AG09309 (cell line): ENCODE measurements at regions not wholly inside any gene's neighbourhood (a gene's known extent, or its start where the extent isn't known, plus 50 kb on each side); places are given as distances from the start of the nearest gene placed in this dataset.

Experiments
- DNase-seq: peaks from one replicate; pipeline ENCODE4 v3.0.0-alpha.2; 2010; ENCODE audit warnings: low read depth
- H3K4me3 ChIP-seq: 2 replicates; pipeline ENCODE4 v1.5.1; 2011; ENCODE audit warnings: mild to moderate bottlenecking, low read depth, low read length, moderate library complexity; ENCODE audit not compliant: control insufficient read depth
- TF ChIP-seq, protein P1 (sequence below): IDR thresholded peaks from 2 replicates; pipeline ENCODE4 v1.5.1; 2011; ENCODE audit warnings: mild to moderate bottlenecking, low read depth, low read length, inconsistent platforms; ENCODE audit not compliant: insufficient read depth, control insufficient read depth; ENCODE audit errors: missing control alignments

DNA sequence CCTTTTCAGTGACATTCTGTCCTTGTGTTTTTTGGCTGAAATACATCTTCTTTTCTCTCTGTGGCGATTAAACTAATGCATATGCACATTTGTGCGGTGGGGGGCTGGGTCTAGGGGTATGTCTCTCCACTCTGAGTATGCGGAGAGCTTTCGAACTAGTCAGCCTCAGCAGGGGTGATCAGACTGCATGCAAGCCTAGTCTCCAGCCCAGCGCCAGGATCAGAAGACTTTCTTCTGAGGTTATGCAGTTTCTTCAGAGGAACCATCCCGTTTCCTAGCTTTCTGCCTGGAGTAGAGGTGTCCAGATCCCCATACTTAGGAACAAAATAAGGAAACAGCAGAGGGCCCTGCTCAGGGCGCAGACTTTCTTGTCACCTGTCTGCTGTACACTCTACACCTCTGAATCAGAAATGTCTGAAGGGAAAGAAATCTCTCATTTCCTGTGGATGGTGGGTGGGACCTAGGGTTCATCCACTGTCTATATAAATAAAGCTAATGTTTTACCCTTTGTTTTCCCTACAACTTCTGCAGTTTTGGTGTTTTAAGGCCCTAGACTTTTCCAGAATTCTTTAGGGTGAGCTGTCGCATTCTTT, 230.4 kb downstream of the ABHD5 start:
- no peak for DNase-seq
- no peak overlapping the region for H3K4me3 ChIP-seq
- TF ChIP-seq, protein P1, sequence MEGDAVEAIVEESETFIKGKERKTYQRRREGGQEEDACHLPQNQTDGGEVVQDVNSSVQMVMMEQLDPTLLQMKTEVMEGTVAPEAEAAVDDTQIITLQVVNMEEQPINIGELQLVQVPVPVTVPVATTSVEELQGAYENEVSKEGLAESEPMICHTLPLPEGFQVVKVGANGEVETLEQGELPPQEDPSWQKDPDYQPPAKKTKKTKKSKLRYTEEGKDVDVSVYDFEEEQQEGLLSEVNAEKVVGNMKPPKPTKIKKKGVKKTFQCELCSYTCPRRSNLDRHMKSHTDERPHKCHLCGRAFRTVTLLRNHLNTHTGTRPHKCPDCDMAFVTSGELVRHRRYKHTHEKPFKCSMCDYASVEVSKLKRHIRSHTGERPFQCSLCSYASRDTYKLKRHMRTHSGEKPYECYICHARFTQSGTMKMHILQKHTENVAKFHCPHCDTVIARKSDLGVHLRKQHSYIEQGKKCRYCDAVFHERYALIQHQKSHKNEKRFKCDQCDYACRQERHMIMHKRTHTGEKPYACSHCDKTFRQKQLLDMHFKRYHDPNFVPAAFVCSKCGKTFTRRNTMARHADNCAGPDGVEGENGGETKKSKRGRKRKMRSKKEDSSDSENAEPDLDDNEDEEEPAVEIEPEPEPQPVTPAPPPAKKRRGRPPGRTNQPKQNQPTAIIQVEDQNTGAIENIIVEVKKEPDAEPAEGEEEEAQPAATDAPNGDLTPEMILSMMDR = no peak

DNA sequence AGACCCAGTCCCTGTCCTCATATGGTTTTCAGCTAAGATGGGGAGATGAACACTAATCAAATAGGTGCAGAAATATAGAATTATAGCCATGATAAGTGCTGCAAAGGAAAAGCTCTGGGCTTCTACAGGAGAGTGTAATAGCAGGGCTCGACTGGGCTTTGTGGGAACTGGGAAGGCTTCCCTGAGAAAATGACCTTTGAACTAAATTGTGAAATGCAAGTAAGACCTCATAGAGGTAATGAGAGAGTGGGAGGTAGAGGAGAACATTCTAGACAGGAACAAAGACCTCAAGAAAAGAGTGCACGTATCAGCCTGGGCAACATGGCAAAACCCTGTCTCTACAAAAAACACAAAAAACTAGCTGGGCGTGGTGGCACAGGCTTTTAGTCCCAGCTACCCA, 231.6 kb downstream of the ABHD5 start:
- TF ChIP-seq, protein P1 = no peak
- DNase-seq = no peak
- H3K4me3 ChIP-seq = no peak overlapping the region

DNA sequence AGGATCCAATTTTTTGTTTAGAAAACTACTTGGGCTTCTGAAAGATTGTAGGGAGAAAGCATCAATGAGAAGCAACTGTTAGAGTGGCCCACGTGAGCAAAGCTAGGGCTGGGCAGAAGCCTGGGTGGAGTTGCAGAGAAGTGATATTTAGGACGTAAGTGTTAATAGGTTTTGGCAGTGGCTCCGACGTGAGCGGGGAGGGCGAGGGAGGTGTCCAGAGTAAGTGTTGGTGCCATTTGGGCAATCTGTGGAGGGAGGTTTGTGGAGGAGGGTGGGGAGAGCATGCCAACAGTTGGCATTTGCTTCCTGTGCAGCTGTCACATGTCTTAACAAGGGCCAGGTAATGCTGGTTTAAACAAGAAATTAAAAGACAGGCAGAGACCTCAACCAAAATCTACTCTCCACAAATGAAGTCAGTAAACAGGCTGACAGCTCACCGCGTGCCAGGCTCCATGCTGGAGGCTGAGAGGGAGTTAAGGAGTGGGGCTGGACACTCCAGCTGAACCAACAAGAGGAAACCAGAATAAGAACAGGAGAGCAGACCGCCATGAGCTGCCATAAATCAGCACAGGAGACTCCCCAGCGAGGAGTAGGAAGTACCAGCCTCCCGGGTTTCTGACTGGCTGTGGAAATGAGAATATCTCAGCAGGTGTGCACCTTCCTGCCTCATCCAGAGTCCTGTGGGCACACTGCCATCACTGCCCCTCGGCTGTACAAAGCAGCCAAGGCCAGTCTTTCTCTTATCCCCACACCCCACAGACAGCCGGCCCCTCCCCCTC, 232.6 kb downstream of the ABHD5 start:
- DNase-seq = no peak
- H3K4me3 ChIP-seq = no peak overlapping the region
- TF ChIP-seq, protein P1 = no peak

GRCh38 chr3:43926055-43926454, 235.3 kb downstream of the ABHD5 start:
- no peak overlapping the region for H3K4me3 ChIP-seq
- TF ChIP-seq, protein P1 = no peak
- no peak for DNase-seq

- TF ChIP-seq, protein P1 = no peak
- peak; percentile 8 for DNase-seq
These were observed 242.2 kb downstream of the ABHD5 start for GRCh38 chr3:43932921-43933320.

GRCh38 chr3:43948013-43948412, 257.3 kb downstream of the ABHD5 start:
- H3K4me3 ChIP-seq = no peak overlapping the region
- TF ChIP-seq, protein P1 = no peak
- no peak for DNase-seq

More at GRCh38 chr3:43932921-43933320, 242.2 kb downstream of the ABHD5 start:
- H3K4me3 ChIP-seq = no peak overlapping the region
